IMR-90 (cell line): ENCODE measurements at regions not wholly inside any gene's neighbourhood (a gene's known extent, or its start where the extent isn't known, plus 50 kb on each side); places are given as distances from the start of the nearest gene placed in this dataset.

ENCODE experiments used
- BHLHE40 ChIP-seq: fragments of 150-350 bp; IDR thresholded peaks from 2 replicates; pipeline ENCODE4 v1.6.1; 2016; ENCODE audit warnings: mild to moderate bottlenecking, low read depth, low read length
- FOS ChIP-seq: fragments of 150-350 bp; IDR thresholded peaks from 2 replicates; pipeline ENCODE4 v1.6.1; 2016; ENCODE audit warnings: low read depth, low read length
- MAFK ChIP-seq: IDR thresholded peaks from 2 replicates; pipeline ENCODE4 v1.6.1; 2012; ENCODE audit warnings: low read depth, low read length, improper control_type of control experiment
- MAZ ChIP-seq: IDR thresholded peaks from 2 replicates; pipeline ENCODE4 v1.6.1; 2012; ENCODE audit warnings: low read depth, mild to moderate bottlenecking, low read length, improper control_type of control experiment, moderate library complexity, borderline replicate concordance
- POLR2A ChIP-seq: IDR thresholded peaks from 2 replicates; pipeline ENCODE4 v1.6.1; 2012; ENCODE audit warnings: mild to moderate bottlenecking, low read depth, low read length
- RAD21 ChIP-seq: IDR thresholded peaks from 2 replicates; pipeline ENCODE4 v1.6.1; 2012; ENCODE audit warnings: low read length, improper control_type of control experiment
- RFX5 ChIP-seq: IDR thresholded peaks from 2 replicates; pipeline ENCODE4 v1.8.0; 2012; ENCODE audit warnings: low read depth, mild to moderate bottlenecking, low read length, moderate library complexity
- SMC3 ChIP-seq: fragments of 150-350 bp; IDR thresholded peaks from 2 replicates; pipeline ENCODE4 v1.6.1; 2016; ENCODE audit warnings: low read depth, mild to moderate bottlenecking, antibody characterized with exemption, low read length, moderate library complexity
- TF ChIP-seq, protein P1 (sequence below): conservative IDR thresholded peaks from 2 replicates; pipeline ENCODE4 v1.5.1; 2012; ENCODE audit warnings: mild to moderate bottlenecking, low read depth, low read length, improper control_type of control experiment

DNA sequence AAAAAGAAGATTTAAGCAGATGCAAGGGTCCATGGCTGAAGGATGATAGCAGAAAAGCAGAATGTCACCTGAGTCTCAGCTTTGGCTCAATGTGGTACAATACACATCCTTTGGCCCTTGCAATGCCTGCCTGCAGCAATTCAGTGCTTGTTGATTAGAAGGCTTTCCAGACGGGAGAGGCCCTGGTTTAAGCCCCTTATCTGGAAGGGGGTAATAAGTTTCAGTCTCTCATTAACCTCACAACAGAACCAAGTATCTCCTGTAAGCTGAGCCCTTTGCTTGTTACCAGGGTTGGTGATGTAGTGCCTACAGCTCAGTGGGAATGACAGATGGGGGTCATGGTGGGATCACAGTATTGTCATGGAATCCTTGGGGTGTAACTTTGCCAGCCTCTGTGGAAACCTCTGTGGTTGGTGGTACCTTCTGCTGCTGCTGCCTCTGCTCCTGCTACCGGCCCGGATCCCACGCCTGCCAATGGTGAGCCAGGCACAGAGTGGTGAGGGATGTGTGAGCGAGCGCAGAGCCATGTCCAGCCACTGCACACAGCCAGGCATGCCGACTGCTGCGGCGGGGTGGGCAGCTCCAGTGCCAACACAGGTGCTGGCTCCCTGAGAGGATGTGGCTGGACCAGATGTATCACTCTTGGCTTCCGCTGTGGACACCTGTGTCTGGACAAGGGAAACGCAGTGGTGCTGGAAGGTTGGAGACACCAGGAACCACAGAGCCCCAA is 81.2 kb downstream of the ADRA2C start:
- TF ChIP-seq SMC3 (no peak), POLR2A (no peak), MAFK (no peak), RFX5 (no peak), FOS (no peak), RAD21 (no peak), MAZ (no peak), BHLHE40 (no peak)
- TF ChIP-seq, protein P1, sequence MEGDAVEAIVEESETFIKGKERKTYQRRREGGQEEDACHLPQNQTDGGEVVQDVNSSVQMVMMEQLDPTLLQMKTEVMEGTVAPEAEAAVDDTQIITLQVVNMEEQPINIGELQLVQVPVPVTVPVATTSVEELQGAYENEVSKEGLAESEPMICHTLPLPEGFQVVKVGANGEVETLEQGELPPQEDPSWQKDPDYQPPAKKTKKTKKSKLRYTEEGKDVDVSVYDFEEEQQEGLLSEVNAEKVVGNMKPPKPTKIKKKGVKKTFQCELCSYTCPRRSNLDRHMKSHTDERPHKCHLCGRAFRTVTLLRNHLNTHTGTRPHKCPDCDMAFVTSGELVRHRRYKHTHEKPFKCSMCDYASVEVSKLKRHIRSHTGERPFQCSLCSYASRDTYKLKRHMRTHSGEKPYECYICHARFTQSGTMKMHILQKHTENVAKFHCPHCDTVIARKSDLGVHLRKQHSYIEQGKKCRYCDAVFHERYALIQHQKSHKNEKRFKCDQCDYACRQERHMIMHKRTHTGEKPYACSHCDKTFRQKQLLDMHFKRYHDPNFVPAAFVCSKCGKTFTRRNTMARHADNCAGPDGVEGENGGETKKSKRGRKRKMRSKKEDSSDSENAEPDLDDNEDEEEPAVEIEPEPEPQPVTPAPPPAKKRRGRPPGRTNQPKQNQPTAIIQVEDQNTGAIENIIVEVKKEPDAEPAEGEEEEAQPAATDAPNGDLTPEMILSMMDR = no peak
